ENCODE measurements at regions not wholly inside any gene's neighbourhood (a gene's known extent, or its start where the extent isn't known, plus 50 kb on each side); places are given as distances from the start of the nearest gene placed in this dataset.

- no peak for DNase-seq (ENCODE audit: low read depth)
- TF ChIP-seq CTCF (conservative IDR thresholded peaks at IDR 0.05; ENCODE audit: low read depth, low read length), result no peak
- no peak overlapping the region for H3K4me3 ChIP-seq (ENCODE audit: low read depth, low read length)
These were observed 183.5 kb upstream of the PLEKHG7 start for GRCh38 chr12:92519284-92519683.

- TF ChIP-seq CTCF (conservative IDR thresholded peaks at IDR 0.05; ENCODE audit: low read depth, low read length), result no peak
- no peak overlapping the region for H3K4me3 ChIP-seq (ENCODE audit: low read depth, low read length)
- no peak for DNase-seq (ENCODE audit: low read depth)
These were observed 184.7 kb upstream of the PLEKHG7 start for GRCh38 chr12:92518071-92518470.

GRCh38 chr12:92516277-92516600, 186.6 kb upstream of the PLEKHG7 start:
- H3K4me3 ChIP-seq (ENCODE audit: low read depth, low read length), result no peak overlapping the region
- DNase-seq (ENCODE audit: low read depth), result peak; percentile 31
- TF ChIP-seq CTCF (conservative IDR thresholded peaks at IDR 0.05; ENCODE audit: low read depth, low read length), result no peak

GRCh38 chr12:92513231-92513730, 189.5 kb upstream of the PLEKHG7 start:
- H3K4me3 ChIP-seq (ENCODE audit: low read depth, low read length), result no peak overlapping the region
- no peak for TF ChIP-seq CTCF (conservative IDR thresholded peaks at IDR 0.05; ENCODE audit: low read depth, low read length)
- DNase-seq (ENCODE audit: low read depth), result no peak

- no peak overlapping the region for H3K4me3 ChIP-seq (ENCODE audit: low read depth, low read length)
- no peak for DNase-seq (ENCODE audit: low read depth)
- TF ChIP-seq CTCF (conservative IDR thresholded peaks at IDR 0.05; ENCODE audit: low read depth, low read length), result no peak
These were observed 191.0 kb upstream of the PLEKHG7 start for GRCh38 chr12:92511786-92512185.

GRCh38 chr12:92509156-92509738, 193.5 kb upstream of the PLEKHG7 start:
- TF ChIP-seq CTCF (conservative IDR thresholded peaks at IDR 0.05; ENCODE audit: low read depth, low read length), result no peak
- no peak overlapping the region for H3K4me3 ChIP-seq (ENCODE audit: low read depth, low read length)
- no peak for DNase-seq (ENCODE audit: low read depth)

GRCh38 chr12:92506891-92507290, 195.9 kb upstream of the PLEKHG7 start:
- no peak overlapping the region for H3K4me3 ChIP-seq (ENCODE audit: low read depth, low read length)
- TF ChIP-seq CTCF (conservative IDR thresholded peaks at IDR 0.05; ENCODE audit: low read depth, low read length), result no peak
- DNase-seq (ENCODE audit: low read depth), result no peak
